Right lobe of liver (tissue), 6 donors: ENCODE measurements at regions not wholly inside any gene's neighbourhood (a gene's known extent, or its start where the extent isn't known, plus 50 kb on each side); places are given as distances from the start of the nearest gene placed in this dataset.
A peak's percentile ranks its signal among the peaks of the same experiment; 100 is the strongest.

Experiments
- ATAC-seq, 4 donors: fragments of 200-7000 bp; cut with Tn5 transposase; one replicate each; pipeline ENCODE4 v1.9.1; 2020; ENCODE audit warnings: mild to moderate bottlenecking in 4 of 4, moderate library complexity in 4 of 4
- DNase-seq, 3 donors: peaks; one replicate each; pipeline ENCODE4 v3.0.0-alpha.2; 2020
- H3K27ac ChIP-seq, 3 donors: fragments of 200-600 bp; one replicate each; pipeline ENCODE4 v1.8.0; 2022
- H3K27me3 ChIP-seq, 2 donors: fragments of 200-600 bp; one replicate each; pipeline ENCODE4 v1.8.0; 2022
- H3K36me3 ChIP-seq, 4 donors: fragments of 200-600 bp; sonication (generic) in 1 of 4; one replicate each; pipeline versions ENCODE4 v1.5.1 to v1.8.0; 2017 to 2022; ENCODE audit warnings: control low read depth in 1 of 4
- H3K4me1 ChIP-seq, 4 donors: fragments of 200-600 bp; sonication (generic) in 1 of 4; one replicate each; pipeline versions ENCODE4 v1.5.1 to v1.8.0; 2017 to 2022; ENCODE audit warnings: control low read depth in 1 of 4
- H3K4me3 ChIP-seq, 3 donors: fragments of 200-600 bp; one replicate each; pipeline ENCODE4 v1.8.0; 2022
- H3K9me3 ChIP-seq, 4 donors: fragments of 200-600 bp; sonication (generic) in 1 of 4; one replicate each; pipeline versions ENCODE4 v1.5.1 to v1.8.0; 2017 to 2022; ENCODE audit warnings: control low read depth in 1 of 4
- POLR2A ChIP-seq: fragments of 450-650 bp; IDR thresholded peaks from one replicate; pipeline ENCODE4 v1.6.1; 2017; ENCODE audit warnings: antibody characterized with exemption, mild to moderate bottlenecking
- WGBS: methylation state at CpG from one replicate; pipeline ENCODE4 v1.1.6; 2018; ENCODE audit warnings: low coverage, low lambda C conversion rate; ENCODE audit not compliant: insufficient coverage; ENCODE audit errors: missing lambda C conversion rate; 5-methylcytosine and 5-hydroxymethylcytosine counted together
- intact Hi-C, 2 donors: fragments of 100-400 bp; cut with DNase I; formaldehyde crosslinking; loops; one replicate each; pipeline versions ENCODE4 v1.11.2 to v1.14.1; 2022
- TF ChIP-seq, protein P1 (sequence below), 4 donors: fragments of 200-600 bp in 3 of 4; fragments of 450-650 bp in 1 of 4; IDR thresholded peaks; one replicate each; pipeline versions ENCODE4 v1.5.1 to v1.8.0; 2016 to 2022; ENCODE audit warnings: antibody characterized with exemption in 4 of 4, mild to moderate bottlenecking in 2 of 4
- donor health status: DM: no; HTN: yes; CAD: no.
- donor health status: DM: no; HTN: no; CAD: no.
- donor health status: DM: no; HTN: no; CAD: no.
- donor health status: DM: no; HTN: yes; CAD: no.
- donor health status: DM: no; HTN: yes; CAD: no.

DNA sequence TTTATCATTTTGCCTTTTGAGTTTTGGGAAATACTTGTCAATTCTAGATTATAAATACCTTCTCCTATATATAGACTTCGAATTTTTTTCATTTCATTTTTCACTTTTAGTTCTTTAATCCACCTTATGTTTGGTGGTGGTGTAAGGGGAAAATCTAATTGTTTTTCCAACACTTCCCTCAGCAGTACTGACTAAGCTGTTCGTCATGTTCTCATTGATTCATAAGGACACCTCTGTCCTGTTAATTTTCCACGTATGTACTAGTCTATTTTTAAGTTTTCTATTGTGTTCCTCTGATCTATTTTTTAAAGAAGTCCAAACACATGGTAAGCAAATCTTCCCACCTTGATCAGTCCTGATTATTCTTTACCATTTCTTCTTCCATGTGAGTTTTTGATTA is 254.2 kb downstream of the SYK start:
- intact Hi-C loops, result no loop called here
- DNase-seq (no peak), ATAC-seq (no peak)
- Histone ChIP-seq H3K27ac (no peak overlapping the region), H3K9me3 (no peaks in the 10 kb centered on the region), H3K27me3 (no peaks in the 10 kb centered on the region), H3K36me3 (no peaks in the 10 kb centered on the region), H3K4me3 (no peak overlapping the region), H3K4me1 (peaks cover 0 to 13% (median 5%) of the 10 kb centered on the region in 4 donors)
- TF ChIP-seq, protein P1, sequence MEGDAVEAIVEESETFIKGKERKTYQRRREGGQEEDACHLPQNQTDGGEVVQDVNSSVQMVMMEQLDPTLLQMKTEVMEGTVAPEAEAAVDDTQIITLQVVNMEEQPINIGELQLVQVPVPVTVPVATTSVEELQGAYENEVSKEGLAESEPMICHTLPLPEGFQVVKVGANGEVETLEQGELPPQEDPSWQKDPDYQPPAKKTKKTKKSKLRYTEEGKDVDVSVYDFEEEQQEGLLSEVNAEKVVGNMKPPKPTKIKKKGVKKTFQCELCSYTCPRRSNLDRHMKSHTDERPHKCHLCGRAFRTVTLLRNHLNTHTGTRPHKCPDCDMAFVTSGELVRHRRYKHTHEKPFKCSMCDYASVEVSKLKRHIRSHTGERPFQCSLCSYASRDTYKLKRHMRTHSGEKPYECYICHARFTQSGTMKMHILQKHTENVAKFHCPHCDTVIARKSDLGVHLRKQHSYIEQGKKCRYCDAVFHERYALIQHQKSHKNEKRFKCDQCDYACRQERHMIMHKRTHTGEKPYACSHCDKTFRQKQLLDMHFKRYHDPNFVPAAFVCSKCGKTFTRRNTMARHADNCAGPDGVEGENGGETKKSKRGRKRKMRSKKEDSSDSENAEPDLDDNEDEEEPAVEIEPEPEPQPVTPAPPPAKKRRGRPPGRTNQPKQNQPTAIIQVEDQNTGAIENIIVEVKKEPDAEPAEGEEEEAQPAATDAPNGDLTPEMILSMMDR (IDR thresholded peaks at IDR 0.05), result no peak
- TF ChIP-seq POLR2A, result no peak
- WGBS, result 70% methylated on average over 3 of the region's 3 CpGs

DNA sequence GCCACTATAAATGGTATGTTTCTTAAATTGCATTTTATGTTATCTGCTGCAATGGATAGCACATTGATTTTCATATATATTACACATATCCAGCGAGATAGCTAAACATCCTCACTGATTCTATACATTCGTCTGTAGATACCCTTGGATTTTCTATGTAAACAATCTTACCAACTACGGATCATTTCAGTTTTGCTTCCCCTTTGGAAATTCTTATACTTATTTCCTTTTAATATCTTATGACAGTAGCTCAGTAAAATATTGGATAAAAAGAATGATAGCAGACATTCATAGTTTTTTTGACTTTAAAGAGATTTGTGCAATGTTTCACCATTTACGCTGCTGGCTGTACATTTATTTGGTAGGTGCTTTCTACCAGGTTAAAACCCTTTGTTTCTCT is 254.9 kb downstream of the SYK start:
- intact Hi-C loops, result no loop called here
- H3K36me3 ChIP-seq, result no peaks in the 10 kb centered on the region
- no peak overlapping the region for H3K27ac ChIP-seq
- no peaks in the 10 kb centered on the region for H3K9me3 ChIP-seq
- WGBS, result 67% methylated on average over 4 of the region's 4 CpGs
- H3K4me3 ChIP-seq, result no peak overlapping the region
- H3K27me3 ChIP-seq, result no peaks in the 10 kb centered on the region
- DNase-seq (no peak), ATAC-seq (no peak)
- H3K4me1 ChIP-seq, result peaks cover 0 to 19% (median 11%) of the 10 kb centered on the region in 4 donors
- TF ChIP-seq, protein P1 (IDR thresholded peaks at IDR 0.05), result no peak
- no peak for TF ChIP-seq POLR2A

DNA sequence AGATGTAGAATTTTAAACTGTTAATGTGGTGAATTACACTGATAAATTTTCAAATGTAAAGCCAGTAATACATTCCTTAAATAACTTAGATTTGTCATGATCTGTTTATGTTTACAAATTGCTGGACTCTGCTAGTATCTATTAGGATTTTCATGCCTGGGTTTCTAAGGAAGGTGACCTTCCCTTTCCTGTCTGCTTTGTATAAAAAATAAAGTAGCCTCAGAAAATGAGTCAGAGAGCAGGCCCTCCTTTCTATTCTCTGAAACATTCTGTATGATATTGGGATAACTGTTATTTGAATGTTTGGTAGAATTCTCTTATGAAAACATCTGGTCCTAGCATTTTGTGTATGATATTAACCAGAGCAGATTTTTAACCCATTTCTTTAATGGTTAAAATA is 255.3 kb downstream of the SYK start:
- intact Hi-C loops, result no loop called here
- ATAC-seq (peak in 2 of 4 donors; percentile 6 to 28), DNase-seq (no peak)
- no peak overlapping the region for H3K4me3 ChIP-seq
- no peaks in the 10 kb centered on the region for H3K36me3 ChIP-seq
- H3K27ac ChIP-seq, result no peak overlapping the region
- no peaks in the 10 kb centered on the region for H3K27me3 ChIP-seq
- peaks cover 0 to 24% (median 12%) of the 10 kb centered on the region in 4 donors for H3K4me1 ChIP-seq
- no peaks in the 10 kb centered on the region for H3K9me3 ChIP-seq
- TF ChIP-seq POLR2A, result no peak
- TF ChIP-seq, protein P1 (IDR thresholded peaks at IDR 0.05), result no peak

DNA sequence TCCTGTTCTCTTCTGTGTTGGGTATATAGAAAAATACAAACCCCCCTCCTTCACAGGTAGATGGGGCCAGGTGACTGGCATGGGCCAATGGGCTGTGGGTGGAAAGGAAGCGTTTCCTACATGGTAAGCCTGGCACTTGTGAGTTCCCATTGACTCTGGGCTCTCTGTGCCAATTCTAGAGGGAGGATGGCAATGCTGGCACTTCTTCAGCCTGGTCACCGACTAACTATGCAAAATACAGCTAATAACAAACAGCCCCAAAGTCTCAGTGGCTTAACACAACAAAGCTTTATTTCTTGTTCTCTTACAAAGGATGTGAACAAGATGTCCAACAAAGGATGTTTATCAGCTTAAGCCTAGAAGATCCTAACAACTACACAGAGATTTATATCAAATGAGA is 258.1 kb downstream of the SYK start:
- TF ChIP-seq, protein P1 (IDR thresholded peaks at IDR 0.05), result no peak
- no peak for TF ChIP-seq POLR2A
- Histone ChIP-seq H3K9me3 (no peaks in the 10 kb centered on the region), H3K4me1 (peaks cover 0 to 32% (median 12%) of the 10 kb centered on the region in 4 donors), H3K27me3 (no peaks in the 10 kb centered on the region), H3K27ac (peak overlapping the region; percentile 7 to 84 (median 75)), H3K4me3 (no peak overlapping the region), H3K36me3 (no peaks in the 10 kb centered on the region)
- intact Hi-C loops, result no loop called here
- ATAC-seq, result peak in 3 of 4 donors; percentile 32 to 35 (median 32)
- DNase-seq, result no peak
- WGBS, result 21% methylated on average over 2 of the region's 2 CpGs
